ENCODE measurements at regions not wholly inside any gene's neighbourhood (a gene's known extent, or its start where the extent isn't known, plus 50 kb on each side); places are given as distances from the start of the nearest gene placed in this dataset.
A peak's percentile ranks its signal among the peaks of the same experiment; 100 is the strongest.

DNA sequence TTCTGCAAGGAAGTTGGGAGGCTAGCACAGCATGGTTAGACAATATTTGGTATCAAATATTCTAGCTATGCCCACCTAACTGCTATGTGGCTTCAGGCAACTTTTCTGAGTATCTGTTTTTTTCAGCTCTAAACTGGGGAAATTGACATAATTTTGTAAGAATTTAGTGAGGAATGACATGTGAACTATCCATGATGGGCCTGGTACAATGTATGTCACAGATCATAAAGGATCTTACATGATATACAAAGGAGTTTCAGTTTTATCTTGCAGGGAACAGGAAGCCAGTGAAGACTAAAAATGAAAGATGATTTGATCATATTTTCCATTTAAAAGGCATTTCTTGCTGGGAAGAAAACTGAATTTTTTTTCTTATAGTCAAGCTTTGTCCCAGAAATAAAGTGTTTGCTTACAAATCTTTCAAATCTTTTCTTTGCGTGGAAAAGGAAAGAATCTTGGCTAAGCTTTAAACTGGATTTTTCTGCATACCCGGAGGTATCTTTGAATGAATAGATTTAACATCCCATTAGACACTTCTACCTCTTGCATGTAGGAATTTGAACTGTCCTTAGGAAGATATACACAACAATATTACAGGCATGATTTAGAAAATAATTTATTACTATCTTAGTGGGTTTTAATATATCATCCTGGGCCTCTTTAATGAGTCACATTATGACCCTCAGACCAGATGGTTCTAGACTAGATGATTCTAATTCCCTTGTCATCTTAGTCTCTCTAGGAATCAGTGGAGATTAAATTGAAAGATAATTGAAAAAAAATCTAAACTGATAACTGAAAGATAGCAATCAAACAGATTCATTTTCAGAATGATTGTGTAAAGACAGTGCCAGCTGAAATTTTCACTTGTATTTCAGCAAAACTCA lies 436.0 kb upstream of the THBS1 start:
- no peak for DNase-seq (ENCODE audit: low read depth in 2 of 2)

DNA sequence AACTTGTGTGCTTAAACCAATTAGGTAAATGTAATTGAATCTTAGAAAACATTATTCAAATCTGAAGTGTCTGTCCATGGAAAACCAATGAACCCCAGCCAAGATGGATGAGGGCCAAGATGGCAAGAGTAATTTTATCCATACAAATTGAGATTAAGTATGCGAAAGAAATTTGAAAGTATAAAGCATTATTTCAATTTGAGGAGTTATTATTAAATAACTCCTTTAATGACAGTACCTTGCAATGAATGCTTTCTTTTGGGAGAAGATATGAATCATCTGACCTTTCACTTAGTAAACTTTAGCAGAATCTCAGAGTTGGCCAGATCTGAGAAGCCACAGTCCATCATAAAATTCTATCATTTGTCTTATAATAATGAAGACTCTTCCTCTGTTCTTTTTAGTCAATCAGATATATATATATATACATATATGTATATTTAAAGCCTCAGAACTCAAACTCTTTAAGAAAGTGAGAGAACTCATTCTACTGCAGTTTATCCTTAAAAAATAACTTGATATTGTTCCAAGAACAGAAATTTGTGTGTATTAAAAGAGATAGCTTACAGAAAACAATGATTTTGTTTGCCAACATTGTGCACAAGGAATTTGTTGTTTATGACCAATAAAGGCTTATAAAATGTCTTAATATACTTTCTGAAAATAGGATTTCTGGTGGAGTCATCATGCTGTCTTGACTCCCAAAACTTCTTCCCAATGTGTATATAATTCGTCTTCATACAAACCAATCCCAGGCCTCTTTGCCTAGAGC lies 434.8 kb upstream of the THBS1 start:
- DNase-seq (ENCODE audit: low read depth in 2 of 2), result no peak

DNA sequence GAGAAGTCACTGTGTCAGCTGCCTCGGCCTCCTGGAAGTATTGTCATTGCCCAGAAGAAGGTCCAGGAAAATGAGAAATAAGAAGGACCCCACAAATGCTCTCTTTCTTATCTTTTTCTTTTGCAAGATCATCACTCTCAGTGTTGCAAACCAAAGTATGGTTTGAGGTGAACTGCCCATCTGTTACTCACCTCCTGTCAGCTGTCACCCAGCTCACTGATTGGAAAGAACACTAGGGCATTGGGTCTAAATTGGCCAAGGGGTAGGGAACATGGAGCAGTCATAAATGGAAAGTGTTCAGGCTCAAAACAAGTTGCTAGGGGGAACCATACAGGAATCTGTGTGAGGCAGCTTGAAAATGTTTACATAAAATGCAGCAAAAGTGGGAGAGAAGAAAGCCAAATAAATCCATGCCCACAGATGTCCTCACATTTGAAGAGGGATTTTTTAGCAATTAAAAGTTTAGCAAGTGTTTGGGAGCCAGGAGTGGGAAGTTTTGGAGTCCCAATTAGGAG lies 431.2 kb upstream of the THBS1 start:
- DNase-seq (ENCODE audit: low read depth in 2 of 2), result no peak

DNA sequence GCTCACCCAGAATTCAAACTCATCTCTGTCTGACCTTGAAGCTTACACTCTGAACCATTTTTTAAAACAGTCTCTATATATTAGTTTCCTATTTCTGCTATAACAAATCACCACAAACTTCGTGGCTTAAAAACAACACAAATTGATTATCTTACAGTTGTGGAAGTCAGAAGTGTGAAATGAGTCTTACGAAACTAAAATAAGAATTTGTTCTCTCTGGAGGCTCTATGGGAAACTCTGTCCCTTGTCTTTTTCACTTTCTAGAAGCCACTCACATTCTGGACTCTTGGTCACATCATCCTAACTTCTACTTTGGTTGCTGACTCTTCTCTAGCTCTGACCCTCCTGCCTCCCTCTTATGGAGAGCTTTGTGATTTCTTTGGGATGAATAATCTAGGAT lies 429.3 kb upstream of the THBS1 start:
- no peak for DNase-seq (ENCODE audit: low read depth in 2 of 2)

DNA sequence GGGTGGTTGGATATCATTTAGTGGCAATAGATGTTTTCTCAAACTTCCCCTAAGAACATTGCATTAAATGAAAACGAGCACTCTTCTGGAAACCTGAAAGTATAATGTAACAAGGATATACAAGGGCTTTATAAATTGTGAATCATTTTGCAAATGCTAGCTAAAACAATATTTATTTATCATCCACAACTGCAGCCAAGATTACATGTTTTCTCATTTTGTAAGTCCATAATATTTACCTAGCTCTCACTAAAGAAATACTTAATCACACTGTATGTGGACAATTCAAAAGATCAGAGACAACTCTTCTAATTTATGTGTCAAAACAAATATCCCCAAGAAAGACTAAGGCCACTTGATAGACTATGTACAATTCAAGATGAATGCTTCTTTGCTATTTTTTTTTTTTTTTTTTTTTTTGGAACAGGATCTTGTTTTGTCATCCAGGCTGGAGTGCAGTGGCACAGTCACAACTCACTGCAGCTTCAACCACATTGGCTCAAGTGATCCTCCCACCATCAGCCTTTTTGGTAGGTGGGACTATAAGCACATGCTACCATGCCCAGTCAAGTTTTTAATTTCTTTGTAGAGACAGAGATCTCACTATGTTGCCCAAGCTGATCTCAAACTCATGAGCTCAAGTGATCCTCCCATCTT lies 427.7 kb upstream of the THBS1 start:
- no peak for DNase-seq (ENCODE audit: low read depth in 2 of 2)

DNA sequence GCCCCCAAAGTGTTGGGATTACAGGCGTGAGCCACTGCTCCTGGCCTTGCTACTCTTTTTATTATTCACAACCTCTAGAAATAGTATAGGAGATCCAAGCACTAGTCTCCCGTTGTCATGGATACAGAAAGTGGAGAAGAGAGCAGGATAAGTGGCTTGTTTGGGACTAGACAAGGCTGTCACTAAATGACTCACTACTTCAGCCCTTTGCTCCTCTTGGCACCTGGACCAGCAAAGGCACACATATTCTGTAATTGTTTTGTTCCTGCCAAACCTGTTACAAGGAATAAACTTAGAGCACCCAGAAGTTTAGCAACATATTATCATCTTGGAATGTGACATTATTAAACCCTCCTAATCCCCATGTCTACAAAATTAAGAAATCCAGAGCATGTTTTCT lies 427.2 kb upstream of the THBS1 start:
- DNase-seq (ENCODE audit: low read depth in 2 of 2), result no peak

DNA sequence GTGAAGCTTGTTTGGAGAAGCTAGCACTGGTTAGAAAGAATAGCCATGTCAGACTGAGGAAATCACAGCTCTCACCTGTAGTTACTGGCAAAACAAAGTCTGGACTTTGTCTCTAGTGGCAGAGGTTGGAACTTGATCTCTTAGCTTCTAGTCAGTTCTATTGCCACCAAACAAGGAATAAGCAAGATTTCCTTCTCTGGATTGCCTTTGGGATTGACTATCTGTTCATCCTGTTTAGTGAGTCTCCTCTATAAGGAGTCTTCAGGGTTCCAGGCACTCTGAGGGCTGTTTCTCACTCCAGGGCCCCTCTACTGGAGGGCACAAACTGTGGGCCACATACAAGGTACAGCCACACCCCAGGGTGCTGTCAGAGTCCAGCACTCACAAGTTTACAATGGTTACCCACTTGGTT lies 426.6 kb upstream of the THBS1 start:
- no peak for DNase-seq (ENCODE audit: low read depth in 2 of 2)

DNA sequence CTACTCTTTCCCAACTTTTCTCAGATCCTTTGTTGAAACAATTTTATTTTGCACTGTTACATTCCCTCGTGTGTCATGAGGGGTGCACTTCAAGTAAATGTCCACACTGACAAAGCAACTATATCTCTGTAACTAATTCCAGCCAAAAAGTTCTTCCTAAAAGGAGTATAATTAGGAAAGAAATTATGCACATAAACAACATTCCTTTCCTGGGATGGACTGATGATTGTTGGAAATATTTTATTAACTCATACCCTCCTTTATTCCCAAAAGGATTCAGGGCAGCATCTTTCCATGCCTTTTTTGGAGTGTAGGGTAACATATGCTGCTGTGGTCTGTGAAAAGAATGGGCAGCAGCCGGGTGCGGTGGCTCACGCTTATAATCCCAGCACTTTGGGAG lies 426.1 kb upstream of the THBS1 start:
- DNase-seq (ENCODE audit: low read depth in 2 of 2), result no peak

DNA sequence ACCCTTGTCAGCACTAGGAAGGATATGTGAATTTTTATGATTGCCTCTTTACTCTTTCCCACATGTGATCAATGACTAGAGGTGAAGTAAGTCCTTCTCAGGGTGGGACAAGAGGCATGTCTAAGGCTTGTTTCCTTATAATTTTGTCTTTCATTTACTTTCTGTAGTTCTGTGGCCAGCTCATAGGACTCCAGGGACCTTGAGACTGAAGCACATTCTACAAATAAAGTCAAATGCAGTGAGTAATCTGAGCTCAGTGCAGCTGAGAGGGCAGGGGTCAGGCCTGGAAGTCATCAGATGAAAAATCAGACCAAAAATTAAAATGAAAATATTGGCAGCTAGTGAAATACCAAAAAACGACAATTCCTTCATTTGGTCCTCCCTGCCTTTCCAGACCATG lies 424.7 kb upstream of the THBS1 start:
- no peak for DNase-seq (ENCODE audit: low read depth in 2 of 2)

DNA sequence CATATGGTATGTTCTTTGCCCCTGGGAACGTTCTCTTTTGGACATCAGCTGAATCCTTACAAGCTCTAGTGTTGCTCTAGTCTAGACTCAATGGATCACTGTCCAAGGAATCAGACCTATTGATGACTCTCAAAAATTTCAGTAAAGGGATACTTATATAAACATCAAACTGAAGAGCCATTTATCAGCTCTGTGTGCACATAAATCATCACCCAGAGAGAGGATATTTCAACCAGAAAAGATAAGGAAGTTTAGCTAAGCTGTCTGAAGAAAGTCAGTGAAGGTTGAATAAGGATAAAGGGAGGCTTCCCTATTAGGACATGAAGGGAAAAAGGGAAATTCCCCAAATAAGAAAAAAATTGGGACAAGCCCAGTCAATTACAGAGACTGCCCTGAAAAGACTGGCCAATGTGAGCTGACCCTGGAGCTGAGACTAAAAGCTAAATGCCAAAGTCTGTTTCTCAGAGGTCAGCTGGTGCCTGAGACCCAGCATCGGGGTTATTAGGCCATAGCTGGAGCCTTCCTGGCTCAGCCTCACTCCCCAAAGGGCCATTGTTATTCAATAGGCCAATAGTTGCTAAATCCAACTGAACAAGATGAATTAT lies 424.1 kb upstream of the THBS1 start:
- no peak for DNase-seq (ENCODE audit: low read depth in 2 of 2)

DNA sequence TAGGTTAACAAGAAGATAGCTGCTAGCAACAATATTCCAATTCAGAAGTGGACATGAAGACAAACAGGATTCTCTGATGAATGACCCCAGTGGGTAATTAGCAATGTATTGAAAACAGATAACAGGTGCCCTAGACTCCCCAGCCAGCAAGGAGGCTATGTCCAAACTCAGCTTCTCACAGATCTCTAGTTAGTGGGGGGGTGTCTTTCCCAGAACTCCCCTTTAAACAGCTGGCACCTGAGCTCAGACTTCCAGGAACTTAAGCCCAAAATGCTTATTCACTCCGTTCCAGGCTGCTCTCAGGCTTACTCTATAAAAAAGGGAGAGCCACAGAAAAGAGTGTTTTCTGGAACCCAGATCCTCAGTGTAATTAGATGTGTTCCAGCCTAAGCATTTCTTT lies 423.0 kb upstream of the THBS1 start:
- no peak for DNase-seq (ENCODE audit: low read depth in 2 of 2)

DNA sequence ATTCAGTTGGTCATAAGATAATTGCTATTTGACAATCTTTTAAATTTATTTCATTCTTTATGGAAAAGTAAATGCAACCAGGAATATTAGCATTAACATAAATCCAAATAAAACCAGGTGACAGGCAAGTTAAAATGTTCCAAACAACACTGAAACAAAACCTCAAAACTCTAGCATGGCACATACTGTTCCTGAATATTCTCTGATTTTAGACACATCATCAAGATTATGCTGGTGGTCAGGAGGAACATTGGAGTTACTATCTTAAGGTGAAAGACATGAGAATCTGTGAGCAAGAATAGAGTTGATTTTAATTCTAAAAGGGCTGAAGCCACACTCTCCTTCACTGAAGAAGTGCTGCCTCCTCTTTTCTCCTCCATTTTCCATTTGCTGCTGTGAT lies 421.0 kb upstream of the THBS1 start:
- DNase-seq (ENCODE audit: low read depth in 2 of 2), result no peak

DNA sequence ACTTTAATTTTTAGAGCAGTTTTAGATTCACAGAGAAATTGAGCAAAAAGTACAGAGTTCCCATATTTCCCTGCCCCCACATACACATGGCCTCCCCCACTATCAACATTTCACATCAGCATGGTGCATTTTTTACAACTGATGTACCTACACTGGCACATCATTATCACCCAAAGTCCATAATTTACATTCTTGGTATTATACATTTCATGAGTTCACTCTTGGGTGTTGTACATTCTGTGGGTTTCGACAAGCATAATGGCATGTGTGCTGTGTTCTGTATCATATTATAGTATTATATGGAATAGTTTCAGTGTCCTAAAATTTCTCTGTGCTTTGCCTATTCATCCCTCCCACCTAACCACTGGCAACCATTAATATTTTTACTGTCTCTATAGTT lies 419.8 kb upstream of the THBS1 start:
- no peak for DNase-seq (ENCODE audit: low read depth in 2 of 2)

DNA sequence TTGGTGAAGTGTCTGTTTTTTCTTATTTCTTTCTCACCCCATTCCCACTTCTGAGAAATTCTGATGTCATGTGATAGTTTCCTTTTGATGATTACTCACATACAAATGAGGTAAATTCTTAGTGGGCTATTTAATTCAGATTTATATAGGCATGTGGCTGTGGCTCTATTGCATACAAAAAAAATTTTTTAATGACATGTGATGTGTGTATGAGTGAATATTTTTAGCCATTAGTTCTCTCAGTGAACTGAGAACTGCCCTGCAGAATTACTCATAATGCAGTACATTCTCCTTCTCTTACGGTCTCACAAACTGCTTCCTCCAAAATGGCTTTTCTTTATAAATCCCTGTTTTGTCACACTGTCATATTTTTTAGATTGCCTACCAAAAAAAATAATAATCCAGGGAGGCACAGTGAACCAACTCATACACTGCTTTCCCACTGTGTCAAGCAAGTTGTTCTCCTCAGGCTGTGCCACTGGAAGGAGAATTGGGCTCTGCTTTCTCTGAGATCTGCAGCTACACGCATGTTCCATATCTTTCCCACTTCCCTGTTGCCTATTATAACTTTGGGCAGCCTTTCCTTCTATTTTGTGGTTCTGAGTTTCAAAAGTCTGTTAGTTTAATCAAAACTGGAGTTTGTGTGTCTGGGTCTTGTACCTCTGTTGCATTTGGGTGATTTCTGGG lies 415.7 kb upstream of the THBS1 start:
- DNase-seq (ENCODE audit: low read depth in 2 of 2), result no peak

DNA sequence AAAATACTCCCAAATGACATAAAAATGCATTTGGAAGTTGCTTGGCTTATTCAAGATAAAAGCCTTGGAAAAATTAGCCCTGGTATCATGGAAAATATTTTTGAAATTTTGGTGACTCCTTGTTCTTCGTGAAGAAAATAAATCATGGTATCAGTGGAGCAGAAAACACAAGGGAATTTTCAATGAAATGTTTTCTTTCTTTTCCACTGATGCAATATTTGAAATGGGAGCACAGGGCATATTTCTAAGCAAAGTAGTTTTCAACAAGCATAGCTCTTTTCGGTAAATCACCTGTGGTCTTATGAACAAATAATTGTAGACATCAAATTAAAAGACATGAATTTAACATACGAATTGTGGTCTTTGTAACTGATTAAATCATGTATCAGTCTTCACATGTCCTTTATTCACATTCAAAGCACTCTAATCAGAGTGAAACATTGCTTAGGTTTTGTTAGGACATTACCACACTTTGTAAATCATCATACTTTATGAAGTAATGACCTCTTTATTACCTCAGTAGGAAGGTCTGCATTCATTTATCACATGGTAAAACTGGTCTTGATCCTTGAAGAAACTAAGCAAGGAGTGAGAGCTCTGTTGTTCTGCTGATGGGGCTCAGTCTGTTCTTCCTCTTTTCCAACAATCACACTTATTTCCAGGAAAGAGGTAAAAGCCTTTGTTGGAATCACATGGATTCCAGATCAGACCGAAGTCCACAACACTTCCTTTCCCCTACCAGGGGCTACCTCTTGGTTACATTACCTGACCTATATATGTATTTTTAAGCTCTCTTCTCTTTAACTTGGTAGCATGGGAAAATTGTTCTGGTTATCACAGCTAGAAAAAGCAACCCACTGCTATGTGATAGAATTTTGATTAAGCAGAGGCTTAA lies 413.5 kb upstream of the THBS1 start:
- DNase-seq (ENCODE audit: low read depth in 2 of 2), result no peak

DNA sequence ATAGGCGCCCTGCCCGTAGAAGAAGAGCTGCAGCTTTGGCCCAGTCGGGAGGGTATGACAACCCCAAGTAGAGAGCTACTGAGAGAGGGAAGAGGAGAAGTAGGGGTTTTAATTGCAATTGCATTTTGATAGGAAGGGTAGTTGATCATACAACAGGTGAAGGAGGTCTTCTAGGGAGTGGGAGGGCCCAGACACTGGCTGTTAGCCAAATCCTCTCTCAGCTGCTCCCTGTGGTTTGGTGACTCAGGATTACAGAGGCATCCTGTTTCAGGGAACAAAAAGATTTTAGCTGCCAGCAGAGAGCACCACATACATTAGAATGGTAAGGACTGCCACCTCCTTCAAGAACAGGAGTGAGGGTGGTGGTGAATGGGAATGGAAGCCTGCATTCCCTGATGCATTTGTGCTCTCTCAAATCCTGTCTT lies 408.9 kb upstream of the THBS1 start:
- peak; percentile 5 to 25 for DNase-seq (ENCODE audit: low read depth in 2 of 2)

DNA sequence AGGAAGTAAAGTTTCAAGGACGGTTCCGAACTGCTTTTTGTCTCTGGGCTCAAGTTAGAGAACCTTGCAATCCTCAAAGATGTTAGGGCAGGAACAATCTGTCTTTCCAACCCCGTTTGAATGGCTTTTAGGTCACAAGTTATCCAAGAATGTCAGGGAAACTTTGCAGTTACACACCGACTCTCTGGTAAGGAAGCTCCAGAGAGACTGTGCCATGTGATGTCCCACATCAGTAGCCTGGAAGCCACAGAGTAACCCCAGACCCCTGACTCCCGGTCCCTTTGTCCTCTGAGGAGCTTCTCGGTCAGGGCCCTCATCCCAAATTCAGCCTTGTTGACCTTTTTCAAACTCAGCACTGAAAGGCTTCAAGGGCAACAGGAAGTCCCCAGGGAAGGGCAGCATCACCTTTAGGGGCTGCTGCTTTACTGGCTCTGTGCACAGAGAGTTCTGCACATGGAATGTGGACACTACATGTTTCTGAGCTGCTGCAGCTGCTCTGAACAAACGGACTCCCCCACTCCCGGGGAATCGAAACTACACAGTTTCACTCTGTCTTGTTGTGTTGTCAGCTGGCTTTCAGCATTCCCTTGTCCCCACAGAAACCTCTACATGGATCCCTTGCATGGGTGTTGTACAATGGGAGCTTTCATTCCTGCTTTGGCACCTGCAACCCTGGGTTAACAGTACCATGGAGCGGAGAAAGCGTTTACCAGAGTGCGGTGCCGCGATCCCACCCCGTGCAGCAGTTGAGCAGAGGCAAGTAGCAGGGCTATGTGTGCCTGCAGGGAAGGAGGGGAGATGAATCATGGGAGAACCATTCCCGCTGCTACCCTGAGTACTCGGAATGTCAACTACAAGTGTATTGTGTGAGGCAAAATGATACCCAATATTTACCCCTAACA lies 408.2 kb upstream of the THBS1 start:
- no peak for DNase-seq (ENCODE audit: low read depth in 2 of 2)

DNA sequence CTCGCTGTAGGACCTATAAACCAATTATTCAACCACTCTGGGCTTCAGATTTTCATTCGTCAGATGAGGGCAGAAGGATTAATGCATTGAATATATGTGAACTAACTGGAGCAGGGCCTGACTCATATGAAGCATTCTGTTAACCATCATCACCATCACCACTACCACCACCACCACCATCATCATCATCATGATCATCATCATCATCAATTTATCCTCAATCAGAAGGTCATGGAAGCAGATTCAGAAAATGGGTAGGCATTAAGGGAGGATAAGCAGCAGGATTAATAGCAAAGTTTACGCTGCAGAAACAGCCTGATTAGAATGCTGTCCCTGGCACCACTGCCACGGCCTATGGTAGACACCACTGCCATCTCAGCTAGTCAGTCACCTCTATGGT lies 407.5 kb upstream of the THBS1 start:
- no peak for DNase-seq (ENCODE audit: low read depth in 2 of 2)

DNA sequence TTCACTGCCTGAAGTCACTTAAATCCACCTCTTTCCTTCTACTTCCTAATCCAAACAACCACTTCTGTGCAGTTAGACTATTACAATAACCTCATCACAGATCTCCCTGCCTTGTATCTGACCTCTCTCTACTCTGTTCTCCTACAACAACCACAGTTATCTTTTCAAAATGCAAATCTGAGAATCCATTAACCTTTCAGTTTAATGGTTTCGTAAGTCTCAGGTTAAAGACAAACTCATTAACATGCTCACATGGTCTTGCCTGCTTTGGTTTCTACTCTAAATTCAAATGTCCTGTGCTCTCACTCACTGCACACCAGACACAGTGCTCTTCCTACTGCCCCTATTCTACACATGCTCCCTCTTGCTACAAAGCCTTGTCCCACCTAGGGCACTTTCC lies 406.5 kb upstream of the THBS1 start:
- no peak for DNase-seq (ENCODE audit: low read depth in 2 of 2)
